Activated CD4-positive, alpha-beta T cell treated with anti-CD3 and anti-CD28 coated beads, Interleukin-2, Interleukin-6, amounts not matched to agents 100 ng/mL and 50 ng/mL, durations not matched to agents 16 hours and 8 hours (primary cell): ENCODE measurements at regions not wholly inside any gene's neighbourhood (a gene's known extent, or its start where the extent isn't known, plus 50 kb on each side); places are given as distances from the start of the nearest gene placed in this dataset.
A peak's percentile ranks its signal among the peaks of the same experiment; 100 is the strongest.

Experiments
- DNase-seq: peaks from one replicate; pipeline ENCODE4 v3.0.0-alpha.2; 2020

GRCh38 chr19:28834996-28835395 is 378.0 kb downstream of the UQCRFS1 start:
- no peak for DNase-seq

GRCh38 chr19:28831462-28831861 is 381.5 kb downstream of the UQCRFS1 start:
- no peak for DNase-seq

DNA sequence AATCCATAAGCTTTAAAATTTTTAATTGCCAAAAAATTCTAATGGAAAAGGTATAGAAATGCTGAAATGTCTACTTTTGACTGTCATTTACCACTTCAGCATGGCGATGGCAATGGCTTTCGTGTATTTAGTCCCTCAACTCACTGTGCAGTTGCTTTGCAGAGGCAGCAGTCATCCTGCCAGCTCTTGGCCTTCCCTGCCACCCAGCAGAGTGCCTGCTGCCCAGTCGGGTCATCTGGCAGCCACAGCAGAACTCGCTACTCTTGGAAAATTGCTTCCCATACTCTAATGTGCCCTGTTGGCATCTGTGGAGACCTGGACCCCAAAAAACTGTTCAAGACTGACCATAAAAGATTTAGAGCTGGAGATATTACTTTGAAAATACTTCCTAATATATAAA is 383.2 kb downstream of the UQCRFS1 start:
- DNase-seq, result no peak

GRCh38 chr19:28829359-28829758 is 383.6 kb downstream of the UQCRFS1 start:
- no peak for DNase-seq

- no peak for DNase-seq
These were observed 384.6 kb downstream of the UQCRFS1 start for GRCh38 chr19:28828276-28828870.

GRCh38 chr19:28827382-28827781 is 385.6 kb downstream of the UQCRFS1 start:
- DNase-seq, result no peak

DNA sequence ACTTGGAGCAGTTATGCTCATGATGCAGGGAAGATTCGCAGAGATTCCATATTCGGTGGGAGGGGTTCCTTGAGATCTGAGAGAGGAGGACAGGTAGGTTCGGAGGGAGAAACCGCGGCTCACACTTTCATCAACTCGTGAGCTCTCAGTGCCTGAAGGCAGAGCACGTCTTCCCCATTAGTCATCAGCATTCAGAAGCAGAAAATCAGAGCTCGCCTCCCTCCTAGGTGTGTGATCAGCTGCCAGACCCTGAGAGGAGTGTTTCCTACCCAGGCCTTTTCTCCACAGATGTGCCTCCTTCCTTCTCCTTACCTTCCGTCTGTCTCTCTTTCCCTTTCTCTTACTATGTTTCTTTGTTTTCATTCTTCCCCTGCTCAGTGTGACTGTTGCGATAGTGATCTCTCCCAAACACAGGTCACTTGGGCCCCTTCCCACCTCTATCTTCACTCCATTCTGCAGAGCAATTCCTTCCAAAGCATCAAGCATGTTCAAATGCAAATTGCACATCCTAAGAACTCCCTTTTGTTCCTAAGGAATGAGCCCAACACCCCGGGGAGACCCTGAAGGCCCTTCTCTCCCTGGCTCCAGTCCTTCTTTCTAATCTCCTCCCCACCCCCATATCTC is 389.5 kb downstream of the UQCRFS1 start:
- DNase-seq, result no peak

- DNase-seq, result no peak
These were observed 392.7 kb downstream of the UQCRFS1 start for GRCh38 chr19:28820289-28820688.

- DNase-seq, result no peak
These were observed 397.7 kb downstream of the UQCRFS1 start for GRCh38 chr19:28815257-28815656.

- DNase-seq, result no peak
These were observed 418.6 kb downstream of the UQCRFS1 start for GRCh38 chr19:28794301-28794700.

GRCh38 chr19:28793391-28794168 is 419.4 kb downstream of the UQCRFS1 start:
- peak; percentile 1 for DNase-seq

GRCh38 chr19:28785971-28786370 is 427.0 kb downstream of the UQCRFS1 start:
- no peak for DNase-seq

DNA sequence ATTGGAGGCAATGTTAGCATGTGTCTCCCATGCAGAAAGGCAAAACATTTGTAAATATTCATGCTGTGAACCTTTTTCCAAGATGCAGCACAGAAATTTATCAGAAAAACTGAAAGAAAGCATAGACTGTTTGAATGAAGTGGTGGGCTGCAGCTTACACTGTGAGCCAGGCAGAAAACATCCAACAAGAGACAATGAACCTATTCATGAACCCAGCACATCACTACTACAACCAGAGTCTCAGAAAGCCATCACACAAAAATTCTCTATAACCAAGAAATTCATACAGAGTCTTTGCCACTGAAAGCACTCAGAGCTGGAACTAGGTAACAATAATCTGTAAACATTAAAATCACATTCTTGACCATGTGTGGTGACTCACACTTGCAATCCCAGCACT is 448.9 kb downstream of the UQCRFS1 start:
- DNase-seq, result no peak

DNA sequence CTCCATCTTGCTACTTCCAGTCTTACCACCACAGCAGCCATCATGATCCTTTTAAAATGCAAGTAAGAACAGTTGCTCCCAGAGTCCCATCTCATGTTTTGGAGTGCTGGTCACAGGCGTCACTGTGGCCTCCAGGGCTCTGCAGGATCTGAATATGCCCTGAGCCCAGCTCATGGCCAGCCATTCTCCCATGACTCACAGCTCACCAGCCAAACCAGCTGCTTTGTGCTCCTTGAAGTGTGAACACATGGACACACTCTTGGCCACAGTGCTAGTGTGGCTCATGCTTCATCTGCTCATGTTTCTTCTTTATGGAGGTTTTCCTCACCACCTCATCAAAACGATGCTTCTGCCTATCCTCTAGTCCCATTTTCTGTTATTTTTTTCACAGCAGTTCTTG is 466.5 kb downstream of the UQCRFS1 start:
- no peak for DNase-seq

- no peak for DNase-seq
These were observed 468.0 kb downstream of the UQCRFS1 start for GRCh38 chr19:28744943-28745342.

DNA sequence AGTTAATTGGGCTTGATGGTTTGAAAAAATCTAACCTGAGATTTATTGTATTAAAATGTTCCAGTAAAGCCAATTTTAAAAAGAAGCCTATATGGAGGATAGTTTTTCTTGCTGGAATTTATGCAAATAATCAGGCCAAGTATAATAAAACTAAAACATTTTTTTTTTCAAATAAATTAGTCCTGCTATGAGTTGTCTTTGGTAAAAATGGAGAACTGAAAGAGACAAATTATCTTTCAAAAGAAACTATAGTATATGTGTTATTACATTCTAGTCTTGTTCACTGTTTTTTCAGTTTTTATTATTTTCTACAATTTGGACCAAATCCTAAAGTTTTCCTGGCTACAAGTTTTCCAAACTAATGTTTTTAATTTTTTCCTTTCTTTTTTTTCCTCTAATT is 468.9 kb downstream of the UQCRFS1 start:
- no peak for DNase-seq

DNA sequence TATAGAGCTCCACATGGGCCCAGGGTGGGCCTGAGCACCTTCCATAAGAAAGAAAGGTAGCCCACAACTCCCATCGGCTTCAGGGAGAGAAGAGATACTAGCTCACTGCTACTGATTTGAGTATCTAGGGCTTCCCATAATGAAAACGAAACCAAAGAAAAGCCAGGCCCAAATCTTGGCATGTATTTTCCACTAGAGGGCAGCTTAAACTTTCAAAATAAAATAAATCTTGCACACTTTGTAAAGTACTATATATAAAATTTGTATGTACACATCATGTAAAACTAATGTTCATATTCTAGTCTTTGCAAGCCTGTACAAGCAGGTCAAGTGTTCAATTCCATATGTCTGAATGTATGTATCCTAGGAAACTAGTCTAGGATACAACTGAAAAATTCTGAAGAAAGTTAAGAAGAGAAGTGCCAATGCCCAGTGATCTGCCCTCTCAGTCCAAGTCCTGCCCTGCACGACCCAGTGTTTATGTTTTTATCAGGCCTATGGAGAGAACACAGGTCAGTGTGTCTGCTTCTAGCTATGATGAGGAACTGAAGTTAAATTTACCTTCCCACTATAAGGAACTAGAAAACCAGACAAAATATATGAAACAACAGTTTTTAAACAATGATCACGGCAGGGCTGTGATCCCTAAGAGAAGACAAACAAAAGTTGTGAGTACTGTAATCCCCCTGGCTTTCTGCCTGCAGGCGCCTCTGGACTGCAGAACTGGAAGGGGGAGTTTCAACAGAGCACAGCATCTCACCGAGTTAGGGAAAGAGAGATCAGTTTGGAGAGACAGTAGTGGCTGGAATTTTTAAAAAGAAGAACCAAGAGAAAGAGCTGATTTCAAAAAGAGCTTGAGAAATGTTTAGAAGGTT is 475.7 kb downstream of the UQCRFS1 start:
- peak; percentile 56 for DNase-seq

GRCh38 chr19:28736528-28736927 is 476.4 kb downstream of the UQCRFS1 start:
- no peak for DNase-seq

DNA sequence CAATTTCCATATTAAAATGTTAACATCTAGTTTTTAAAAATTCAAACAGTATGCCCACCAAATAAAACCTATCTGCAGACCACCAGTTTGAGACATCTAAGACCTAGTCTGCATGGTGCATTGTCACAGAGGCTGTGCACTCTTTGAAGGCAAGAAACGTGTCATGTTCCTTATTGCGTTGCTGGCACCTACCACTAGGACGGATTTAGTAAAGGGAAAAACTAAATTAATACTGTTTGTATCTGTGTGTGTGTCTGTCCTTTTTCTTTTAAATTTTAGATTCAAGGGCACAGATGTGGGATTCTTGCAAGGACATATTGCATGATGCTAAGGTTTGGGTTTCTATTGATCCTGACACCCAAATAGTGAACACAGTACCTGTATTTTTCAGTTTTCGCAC is 481.4 kb downstream of the UQCRFS1 start:
- no peak for DNase-seq

GRCh38 chr19:28730791-28731512 is 482.0 kb downstream of the UQCRFS1 start:
- no peak for DNase-seq

DNA sequence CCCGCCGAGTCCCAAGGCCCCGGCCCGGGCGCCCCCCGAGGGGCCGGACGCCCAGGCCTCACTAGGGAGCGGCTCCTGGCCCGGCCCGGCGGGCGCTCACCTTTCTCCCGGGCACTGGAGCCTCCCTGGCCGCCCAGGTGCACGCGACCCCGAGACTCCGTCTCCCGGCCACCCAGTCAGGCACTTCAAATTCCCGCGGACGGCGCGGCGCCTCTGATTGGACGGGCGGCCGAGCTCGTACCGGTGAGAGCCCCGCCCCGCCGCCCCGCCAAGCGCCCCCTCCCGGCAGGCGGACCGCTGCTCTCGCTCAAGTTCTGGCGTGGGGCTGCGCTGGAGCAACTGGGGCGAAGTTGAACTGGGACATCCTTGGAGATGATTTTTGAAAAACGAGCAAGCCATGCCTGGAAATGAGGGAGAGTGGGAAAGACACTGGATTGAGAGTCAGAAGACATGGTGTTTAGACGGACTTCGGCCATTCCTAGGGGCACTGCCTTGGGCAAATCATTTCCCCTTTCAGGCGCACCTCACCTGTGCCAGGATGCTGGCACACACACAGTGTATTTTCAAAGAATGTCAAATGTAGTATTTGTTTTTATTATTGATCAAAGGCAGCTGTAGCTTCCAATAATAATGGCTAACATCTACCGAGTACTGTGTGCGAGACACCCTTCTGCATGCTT is 485.3 kb downstream of the UQCRFS1 start:
- DNase-seq, result peak; percentile 37
